Ecto neural progenitor cell (in vitro differentiated cells): ENCODE measurements at regions not wholly inside any gene's neighbourhood (a gene's known extent, or its start where the extent isn't known, plus 50 kb on each side); places are given as distances from the start of the nearest gene placed in this dataset.

ENCODE experiments used
- DNase-seq: peaks from one replicate; pipeline ENCODE4 v3.0.0-alpha.2; 2018; ENCODE audit warnings: low spot score

GRCh38 chr18:55778788-55779690 is 191.0 kb upstream of the TCF4 start:
- DNase-seq = no peak

GRCh38 chr18:55777666-55778304 is 189.8 kb upstream of the TCF4 start:
- DNase-seq = no peak

GRCh38 chr18:55775972-55776371 is 188.0 kb upstream of the TCF4 start:
- DNase-seq = no peak

- DNase-seq = no peak
Measured at GRCh38 chr18:55774505-55774904, 186.5 kb upstream of the TCF4 start.

GRCh38 chr18:55768255-55768654 is 180.3 kb upstream of the TCF4 start:
- no peak for DNase-seq

- no peak for DNase-seq
Measured at GRCh38 chr18:55764386-55764785, 176.4 kb upstream of the TCF4 start.

GRCh38 chr18:55763805-55764204 is 175.8 kb upstream of the TCF4 start:
- DNase-seq = no peak

GRCh38 chr18:55763298-55763697 is 175.3 kb upstream of the TCF4 start:
- DNase-seq = no peak

GRCh38 chr18:55762424-55762823 is 174.4 kb upstream of the TCF4 start:
- no peak for DNase-seq

DNA sequence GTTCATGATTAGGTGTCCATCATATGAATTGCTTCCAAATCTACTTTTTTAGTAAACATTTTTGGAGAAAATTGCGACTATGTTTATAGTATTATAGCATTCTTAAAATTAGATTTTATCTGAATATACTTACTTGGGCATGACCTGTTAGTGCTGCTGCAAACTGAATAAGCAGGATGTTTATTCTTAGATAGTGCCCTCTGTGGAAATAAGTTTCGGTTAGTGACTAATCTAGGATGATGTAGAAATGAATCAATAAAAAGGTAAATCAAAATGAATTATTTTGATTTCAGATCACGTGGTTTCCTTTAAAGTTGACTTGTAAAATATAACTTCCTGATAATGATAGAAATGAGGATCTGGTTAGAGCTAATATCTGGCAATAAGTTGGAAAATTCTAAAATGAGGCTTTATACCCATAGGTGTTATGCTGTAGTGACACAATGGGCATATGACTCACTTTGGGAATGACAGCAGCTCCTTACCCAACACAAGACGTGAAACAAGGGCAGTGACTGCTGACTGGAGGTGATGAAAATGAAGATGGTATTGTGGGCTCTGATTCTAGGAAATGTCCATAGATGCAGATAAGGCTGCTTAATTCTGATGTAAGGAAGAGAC is 165.8 kb upstream of the TCF4 start:
- no peak for DNase-seq

DNA sequence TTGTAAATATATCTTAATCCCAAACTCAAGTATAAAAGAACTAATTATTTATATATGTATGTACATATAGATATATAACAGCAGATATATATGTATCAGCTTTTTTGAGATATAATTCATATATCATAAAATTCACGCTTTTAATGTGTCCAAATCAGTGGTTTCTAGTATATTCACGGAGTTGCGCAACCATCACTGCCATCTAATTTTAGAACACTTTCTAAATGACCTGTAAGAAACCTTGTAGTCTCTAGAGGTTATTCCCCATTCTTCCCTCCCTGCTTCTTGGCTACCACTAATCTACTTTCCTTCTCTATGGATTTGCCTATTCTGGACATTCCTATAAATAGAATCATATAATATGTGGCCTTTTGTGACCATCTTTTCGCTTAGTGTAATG is 163.5 kb upstream of the TCF4 start:
- no peak for DNase-seq

DNA sequence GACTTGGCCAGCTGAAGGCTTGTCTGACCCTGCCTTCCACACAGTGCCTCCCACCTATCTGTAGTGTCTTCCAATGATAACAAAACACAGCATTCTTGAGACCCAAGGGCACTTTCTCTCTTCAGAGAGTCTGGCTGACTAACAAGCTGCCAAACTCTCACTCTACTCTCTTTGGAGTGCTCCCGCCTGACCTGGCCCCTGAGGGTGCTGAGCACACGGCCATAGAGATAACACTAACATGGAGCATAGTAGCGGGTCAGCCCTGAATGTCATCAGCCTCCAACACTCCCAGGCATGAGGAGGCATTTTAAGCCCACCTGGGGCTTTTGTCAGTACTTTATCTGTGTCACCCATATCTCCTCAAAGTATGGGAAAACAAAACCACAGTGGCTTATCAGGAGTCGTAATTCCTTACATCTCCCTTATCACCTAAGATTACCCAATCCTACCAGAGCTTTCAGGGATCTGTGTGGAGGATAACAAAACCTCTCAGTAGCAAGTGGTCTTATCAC is 160.3 kb upstream of the TCF4 start:
- no peak for DNase-seq

DNA sequence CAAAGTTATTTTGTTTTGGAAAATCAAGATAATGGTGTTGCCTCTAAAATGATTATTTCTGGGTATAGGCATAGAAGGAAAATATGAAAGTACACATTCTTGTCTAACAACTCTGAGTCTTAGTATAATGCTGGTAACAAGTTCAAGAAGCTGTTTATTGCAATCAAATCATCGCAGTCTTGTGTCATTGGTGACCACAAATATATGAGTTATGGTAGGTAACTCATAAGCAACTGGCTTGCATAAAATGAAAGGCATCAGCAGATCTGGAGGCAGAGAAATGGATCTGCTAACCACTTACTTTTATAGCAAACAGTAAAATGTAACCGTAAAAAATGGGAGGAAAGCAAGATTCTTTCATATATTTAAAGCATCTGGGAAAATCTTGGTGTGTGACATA is 156.2 kb upstream of the TCF4 start:
- no peak for DNase-seq

GRCh38 chr18:55743736-55744135 is 155.7 kb upstream of the TCF4 start:
- DNase-seq = no peak

DNA sequence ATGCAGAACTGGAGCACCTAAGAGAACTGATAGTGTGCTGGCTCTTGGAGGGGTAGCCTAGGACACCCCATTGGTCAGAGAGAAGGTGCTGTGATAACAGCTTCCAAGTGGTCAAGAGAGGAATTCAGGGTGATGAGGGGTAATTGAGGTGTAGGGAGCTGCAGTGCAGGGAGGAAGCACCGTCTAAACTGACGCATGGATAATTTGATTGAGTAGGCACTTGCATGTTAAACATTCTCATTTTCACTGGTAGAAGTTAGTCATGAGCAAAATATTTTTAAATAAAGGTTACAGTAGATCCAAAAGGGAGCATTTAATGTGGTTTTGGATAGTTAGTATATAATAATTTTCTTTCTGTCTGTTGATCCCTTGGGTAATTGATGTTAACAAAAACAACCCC is 155.1 kb upstream of the TCF4 start:
- no peak for DNase-seq

GRCh38 chr18:55739488-55739887 is 151.5 kb upstream of the TCF4 start:
- DNase-seq = no peak

DNA sequence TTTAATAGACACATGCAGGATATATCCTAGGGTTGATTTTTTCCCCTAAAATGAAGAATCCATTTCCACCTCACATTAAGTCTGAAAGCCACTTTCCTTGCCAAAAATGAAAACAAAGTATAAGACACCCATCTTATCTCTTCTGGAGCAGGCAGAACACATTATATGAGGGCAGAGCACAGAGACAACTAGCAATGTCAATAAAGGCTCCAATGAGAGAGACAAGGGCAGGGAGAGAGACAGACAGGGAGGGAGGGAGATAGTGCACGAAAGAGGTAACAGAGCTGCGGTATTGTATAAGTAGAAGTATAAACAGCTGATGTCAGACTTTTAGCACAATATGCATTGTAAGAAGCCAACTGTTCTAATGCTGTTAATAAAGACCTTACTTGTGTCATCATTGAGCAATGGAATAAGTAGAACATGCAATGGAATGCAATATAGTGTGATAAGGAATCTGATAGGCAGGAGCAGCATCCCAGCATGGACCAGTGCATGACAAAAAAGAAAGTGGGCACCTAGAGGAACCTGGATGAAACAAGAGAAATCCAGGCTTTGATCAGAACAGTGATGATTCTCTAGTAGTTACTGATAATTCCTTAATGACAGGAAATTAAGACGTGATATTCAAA is 150.6 kb upstream of the TCF4 start:
- DNase-seq = no peak

- DNase-seq = no peak
Measured at GRCh38 chr18:55737781-55738468, 149.9 kb upstream of the TCF4 start.

GRCh38 chr18:55737266-55737665 is 149.3 kb upstream of the TCF4 start:
- no peak for DNase-seq

GRCh38 chr18:55735969-55736368 is 148.0 kb upstream of the TCF4 start:
- no peak for DNase-seq

GRCh38 chr18:55735199-55735855 is 147.3 kb upstream of the TCF4 start:
- no peak for DNase-seq
